ENCODE measurements at regions not wholly inside any gene's neighbourhood (a gene's known extent, or its start where the extent isn't known, plus 50 kb on each side); places are given as distances from the start of the nearest gene placed in this dataset.
"Not testable (repeated sequence)": the region's sequence is repeated elsewhere in the genome, so short reads cannot be mapped to it uniquely, and the experiment has no call there.

DNA sequence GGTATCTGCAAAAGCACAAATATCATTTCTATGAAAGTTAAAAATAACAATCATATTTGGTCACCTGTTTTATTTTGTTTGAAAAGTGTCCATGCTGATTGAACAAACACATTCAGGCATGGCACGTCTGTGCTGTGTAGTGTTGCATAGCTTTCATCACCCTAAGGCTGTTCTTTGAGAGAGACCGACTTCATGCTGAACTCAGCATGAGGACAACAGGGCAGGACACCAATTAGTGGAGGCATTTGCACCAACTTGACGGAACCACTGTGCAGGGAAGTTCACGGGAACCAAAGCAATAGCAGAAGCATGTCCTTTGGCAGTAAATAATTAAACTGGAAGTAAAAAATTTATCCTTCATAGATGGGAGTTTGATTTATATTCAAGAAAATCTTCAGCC is 158.4 kb upstream of the SLC7A11 start:
- DNase-seq (ENCODE audit: low read depth) = peak; percentile 78

DNA sequence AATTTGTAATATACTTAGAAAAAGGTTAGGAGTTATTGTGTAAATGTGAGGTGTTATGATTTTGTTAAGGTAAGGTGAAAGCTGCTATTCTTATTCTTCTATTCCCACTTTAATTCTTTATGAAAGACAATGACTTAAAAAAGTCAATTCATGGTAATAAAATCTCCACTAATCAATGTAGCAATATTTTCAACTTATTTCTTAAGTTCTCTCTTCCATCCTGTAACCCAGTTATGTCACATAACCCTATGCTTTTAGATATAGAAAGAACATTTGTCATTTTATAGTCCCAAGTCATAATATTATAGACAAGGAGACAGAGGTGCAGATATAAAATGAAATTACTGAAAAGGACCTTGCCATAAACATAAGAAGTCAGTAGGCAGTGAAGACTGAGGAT is 157.9 kb upstream of the SLC7A11 start:
- DNase-seq (ENCODE audit: low read depth) = no peak

DNA sequence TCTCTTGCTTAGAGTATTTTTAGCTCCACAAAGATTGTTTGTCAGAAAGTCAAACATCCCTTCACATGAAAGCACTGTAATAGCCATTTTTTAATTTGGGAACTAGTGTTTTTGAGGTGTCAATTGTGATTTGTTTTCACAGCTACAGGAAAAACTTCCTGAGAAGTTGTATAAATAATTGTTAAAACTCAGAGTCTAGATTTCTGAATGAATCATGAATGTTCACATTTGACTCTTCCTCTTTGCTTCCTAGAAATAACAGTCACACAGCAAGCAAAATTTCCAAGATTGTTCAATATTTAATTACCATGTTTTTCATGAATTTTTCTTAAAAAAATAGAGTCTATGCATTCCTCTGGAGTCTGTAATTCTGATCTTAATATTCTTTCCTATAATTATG is 156.9 kb upstream of the SLC7A11 start:
- DNase-seq (ENCODE audit: low read depth) = no peak

DNA sequence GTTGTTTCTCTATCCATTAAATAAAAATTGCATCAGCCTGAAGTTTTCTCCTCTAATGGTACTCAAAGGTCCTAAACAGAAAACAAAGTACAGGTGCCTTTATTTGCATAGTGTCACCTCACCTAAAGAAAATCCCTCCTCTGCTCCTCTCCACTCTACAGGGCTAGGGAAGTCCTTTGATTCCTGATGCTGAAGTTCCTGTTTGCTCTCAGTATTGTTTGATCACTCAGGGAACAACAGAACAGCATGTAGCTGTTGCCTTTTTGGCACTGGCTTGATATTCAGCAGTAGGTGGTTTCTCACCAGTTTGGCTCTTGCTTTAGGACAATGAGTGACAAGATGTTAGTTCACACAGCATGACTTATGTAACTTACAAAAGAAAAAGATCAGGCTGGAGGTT is 156.2 kb upstream of the SLC7A11 start:
- DNase-seq (ENCODE audit: low read depth) = peak; percentile 60

DNA sequence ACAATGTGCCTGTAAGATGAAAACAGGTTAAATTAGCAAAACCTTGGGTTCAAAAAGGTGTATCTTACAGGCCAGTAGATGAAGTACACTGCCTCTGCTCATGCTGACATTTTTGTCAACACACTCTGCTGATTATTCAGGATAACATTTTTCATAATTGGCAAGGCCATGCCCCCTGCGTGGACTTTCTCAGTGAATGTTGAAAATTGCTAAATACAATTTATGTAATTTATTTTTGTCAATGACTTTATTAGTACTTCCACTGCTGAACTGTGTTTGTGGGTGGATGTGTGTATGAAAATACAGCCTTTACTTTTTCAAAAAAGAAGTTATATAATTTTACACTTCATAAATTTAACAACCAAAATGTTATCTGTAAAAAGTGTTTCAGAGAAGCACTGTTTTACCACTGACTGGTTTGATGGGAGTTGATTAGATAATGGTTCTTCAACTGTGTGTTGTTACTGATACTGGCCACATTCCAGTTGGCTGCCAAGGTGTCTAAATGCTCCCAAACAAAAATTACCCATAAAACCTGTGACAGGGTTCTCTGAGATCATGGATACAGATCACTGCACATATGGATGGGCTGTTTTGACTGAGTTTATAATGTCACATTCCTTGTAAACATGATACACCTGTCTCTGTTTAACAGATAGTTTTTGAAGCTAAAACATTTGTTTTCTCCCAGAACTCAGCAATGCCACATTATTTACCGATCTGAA is 151.9 kb upstream of the SLC7A11 start:
- DNase-seq (ENCODE audit: low read depth) = no peak

DNA sequence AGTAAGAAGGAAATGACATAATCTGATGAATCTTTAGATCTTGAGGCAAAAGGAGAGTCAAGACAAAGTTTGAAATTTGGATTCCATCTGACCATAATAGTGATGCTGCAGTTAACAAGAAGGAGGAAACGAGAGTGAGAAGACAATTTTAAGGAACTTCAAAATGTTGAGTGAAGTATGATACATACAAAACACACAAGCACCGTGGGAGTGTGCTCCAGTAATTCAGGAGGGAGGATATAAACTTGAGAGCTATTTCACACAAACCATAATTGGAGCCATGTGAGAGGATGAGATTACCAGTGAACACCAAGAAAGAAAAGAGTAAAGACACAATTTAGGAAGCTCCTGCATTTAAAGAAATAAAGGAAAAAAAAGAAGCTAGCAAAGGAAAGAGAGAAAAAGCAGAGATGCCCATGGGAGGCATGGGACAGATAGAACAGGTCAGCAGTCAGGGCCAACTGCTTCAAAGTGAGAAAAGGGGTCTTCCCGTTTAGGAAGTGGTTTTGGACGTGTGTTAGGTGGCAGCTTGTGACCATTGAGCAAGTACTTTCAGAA is 150.7 kb upstream of the SLC7A11 start:
- no peak for DNase-seq (ENCODE audit: low read depth)

DNA sequence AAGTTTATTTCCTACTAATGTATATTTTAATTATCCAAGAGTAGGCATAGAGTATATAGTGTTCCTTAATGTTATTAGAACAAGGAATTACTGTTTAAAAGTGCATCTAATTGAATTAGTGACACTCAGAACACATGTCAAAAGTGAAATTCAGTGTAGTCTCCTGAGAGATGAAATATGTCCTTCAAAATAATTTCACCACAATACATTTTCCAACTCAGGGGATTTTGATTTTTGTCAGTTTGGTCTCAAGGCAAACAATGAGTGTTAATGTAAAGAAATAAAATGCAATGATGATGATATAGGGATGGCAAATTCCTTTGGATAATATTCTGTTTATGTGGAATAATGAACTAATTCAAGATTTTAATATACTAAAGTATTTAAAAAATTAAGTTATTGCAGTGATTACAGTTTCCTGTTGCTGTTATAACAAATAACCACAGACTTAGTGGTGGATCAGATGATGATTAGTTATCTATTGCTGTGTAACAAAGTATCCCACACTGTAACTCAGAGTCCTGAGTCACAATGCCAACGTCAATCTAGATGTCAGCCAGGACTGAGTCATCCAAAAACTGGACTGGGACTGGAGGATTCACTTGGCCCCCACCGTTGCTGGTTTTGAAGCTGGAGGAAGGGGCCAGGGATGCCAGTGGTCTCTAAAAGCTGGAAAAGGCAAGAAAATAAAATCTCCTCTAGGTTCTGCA is 148.0 kb upstream of the SLC7A11 start:
- DNase-seq (ENCODE audit: low read depth) = peak; percentile 32

DNA sequence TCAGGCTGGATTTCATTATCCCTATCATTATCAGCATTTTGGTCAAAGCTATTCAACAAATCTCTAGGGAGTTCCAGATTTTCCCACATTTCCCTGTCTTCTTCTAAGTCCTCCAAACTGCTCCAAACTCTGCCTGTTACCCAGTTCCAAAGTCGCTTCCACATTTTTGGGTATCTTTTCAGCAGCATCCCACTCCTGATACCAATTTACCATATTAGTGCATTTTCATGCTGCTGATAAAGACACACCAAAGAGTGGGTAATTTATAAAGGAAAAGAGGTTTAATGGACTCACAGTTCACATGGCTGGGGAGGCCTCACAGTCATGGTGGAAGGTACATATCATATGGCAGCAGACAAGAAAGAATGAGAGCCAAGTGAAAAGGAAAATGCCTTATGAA is 132.8 kb upstream of the SLC7A11 start:
- no peak for DNase-seq (ENCODE audit: low read depth)

DNA sequence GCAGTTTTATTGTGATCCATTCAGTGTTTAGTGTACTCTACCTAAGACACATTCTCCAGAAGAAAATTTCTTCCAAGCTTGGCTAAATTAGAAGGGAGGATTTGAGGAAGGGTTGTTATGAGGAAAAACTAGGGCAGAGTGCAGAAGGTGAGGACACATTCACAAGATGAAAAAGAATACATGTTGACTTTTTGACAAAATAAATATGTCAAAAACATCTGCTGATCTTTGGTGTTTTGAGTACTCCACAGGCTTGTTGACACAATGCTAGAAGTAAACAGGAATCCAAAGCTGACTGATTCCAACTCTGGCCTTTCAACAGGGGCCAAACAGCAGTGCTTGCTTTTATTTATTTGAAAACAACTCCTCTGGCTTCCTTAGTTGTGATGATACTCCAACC is 125.8 kb upstream of the SLC7A11 start:
- no peak for DNase-seq (ENCODE audit: low read depth)

DNA sequence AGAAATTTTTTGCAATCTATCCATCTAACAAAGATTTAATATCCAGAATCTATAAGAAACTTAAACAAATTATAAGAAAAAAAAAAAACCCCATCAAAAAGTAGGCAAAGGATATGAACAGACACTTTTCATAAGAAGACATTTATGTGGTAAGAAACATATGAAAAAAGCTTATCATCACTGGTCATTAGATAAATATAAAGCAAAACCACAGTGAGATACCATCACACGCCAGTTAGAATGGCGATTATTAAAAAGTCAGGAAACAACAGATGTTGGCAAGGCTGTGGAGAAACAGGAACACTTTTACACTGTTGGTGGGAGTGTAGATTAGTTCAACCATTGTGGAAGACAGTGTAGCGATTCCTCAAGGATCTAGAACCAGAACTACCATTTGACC is 110.3 kb upstream of the SLC7A11 start:
- DNase-seq (ENCODE audit: low read depth) = not testable (repeated sequence)

DNA sequence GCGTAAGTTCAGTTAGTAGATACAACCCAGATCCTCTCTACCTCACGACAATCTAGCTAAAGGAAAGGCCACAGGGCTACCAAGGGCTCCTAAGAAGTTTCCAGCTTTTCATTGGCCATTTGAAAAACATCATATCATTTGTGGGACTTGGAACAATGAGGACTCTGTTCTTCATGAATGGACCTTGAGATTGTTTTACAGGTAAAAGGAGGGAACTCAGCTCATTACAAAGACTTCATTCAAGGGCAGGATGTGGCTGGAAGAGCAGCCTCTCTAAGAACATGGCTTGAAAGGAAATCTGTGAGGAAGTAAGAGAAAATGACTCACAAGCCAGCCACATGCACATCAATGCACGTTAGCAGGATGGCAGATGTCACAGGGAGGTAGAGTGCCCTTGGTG is 105.9 kb upstream of the SLC7A11 start:
- DNase-seq (ENCODE audit: low read depth) = no peak

DNA sequence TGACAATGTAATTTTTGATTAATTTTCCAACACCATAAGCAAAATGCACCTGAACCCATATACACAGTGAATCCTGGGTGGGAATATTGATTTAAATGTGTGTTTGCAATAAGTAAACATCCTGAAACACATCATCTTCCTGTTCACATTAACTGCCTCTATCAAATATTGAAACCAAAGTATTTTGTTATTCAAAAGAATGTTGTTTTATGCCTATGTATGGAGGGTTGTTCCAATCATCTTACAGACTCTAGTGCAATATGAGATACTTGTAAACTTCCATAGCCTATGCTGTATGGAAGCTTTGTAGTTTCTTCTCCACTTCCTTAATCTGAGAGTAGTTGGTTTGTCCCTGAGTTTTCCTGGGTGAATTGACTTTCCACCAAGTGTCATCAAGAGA is 105.4 kb upstream of the SLC7A11 start:
- no peak for DNase-seq (ENCODE audit: low read depth)

DNA sequence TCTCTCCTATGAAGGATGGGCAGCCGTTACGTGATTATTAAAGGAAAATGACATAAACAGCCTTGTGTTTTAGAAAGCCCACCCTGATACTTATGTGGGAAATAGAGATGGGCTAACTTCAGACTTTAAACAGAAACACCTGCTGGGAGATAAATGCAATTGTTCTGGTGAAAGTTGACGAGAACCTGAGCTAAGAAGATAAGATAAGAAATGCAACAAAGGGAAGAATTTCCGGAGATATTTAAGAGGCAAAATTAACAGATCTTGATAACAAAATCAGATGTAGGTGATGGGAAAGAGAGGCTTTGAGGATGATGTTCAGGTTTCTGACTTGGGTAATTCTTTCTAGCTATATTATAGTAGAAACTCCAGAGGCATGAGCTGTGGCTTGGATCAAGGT is 102.7 kb upstream of the SLC7A11 start:
- DNase-seq (ENCODE audit: low read depth) = no peak

DNA sequence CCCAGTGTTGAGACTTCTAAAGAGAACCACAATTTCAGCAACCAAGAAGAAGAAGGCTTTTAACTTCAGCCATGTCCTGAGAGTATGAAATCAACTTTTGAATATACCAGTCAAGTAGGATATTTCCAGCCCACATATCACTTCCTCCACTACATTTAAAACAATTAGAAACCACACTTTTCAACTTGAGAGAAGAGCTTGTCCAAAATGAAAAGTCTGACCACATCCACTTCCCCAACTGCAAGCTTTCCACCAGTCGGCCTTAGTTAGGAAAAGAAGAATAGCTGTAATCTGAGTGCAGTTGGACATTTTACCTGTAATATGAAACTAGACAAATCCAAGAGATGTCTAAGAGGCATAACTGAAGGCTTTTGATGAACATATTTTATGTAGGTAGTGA is 101.9 kb upstream of the SLC7A11 start:
- DNase-seq (ENCODE audit: low read depth) = no peak

DNA sequence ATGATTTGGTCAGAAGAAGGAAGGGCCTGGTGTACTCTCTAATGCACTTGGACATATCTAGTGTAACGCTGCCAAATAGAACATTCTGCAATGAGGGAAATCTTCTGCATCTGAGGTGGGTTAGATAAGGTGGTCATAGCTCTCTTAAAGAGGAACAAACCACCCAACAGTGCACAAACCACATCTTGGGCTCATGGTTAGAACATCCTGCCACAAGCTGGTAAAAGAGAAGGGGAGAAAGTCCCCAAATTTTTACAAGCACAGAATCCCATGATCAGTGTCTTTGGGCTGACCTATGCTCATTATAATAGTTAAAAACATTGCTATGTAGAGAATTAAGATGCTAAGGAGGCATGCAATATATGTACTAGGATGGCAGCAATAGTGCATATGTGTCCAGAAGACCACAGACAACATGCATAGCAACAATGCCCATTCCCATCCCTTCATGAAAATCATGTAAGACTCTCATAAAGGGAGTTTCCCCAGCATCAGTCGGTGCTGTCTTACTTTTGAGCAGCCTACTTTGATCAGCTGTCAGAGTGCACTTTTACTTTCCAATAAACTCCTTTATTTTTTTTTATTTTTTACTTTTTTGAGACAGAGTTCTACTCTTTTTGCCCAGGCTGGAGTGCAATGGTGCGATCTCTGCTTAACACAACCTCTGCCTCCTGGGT is 99.7 kb upstream of the SLC7A11 start:
- DNase-seq (ENCODE audit: low read depth) = no peak

DNA sequence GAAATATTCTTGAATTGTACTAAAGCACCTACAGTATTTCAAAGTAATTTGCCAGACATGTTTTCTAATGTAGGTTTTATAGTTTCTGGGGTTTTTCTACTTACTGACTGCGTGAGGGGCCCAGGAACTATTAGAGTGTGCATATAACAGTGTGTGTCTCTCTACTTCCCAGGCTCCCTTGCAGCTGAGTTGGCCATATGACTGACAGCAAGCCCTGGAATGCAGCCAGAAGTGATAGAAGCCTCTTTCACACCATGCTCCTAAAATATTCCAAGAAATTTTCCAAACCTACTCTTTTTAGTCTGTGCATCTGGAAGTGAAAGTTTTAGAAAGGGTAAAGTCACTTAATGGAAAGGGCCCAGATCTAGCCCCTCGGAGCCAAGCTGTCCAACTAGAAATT is 96.7 kb upstream of the SLC7A11 start:
- no peak for DNase-seq (ENCODE audit: low read depth)

DNA sequence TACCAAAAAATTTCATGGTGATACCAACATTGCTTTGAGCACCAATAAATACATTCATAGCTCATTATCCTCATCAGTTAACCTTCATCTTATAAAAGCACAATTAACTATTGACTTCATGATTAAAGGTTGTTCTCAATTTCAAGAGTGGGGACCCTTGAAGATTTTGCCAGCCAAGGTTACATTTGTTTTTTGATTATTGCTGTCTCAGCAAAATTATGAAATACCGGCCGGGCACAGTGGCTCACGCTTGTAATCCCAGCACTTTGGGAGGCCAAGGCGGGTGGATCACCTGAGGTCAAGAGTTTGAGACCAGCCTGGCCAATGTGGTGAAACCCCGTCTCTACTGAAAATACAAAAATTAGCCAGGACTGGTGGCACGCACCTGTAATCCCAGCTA is 96.1 kb upstream of the SLC7A11 start:
- DNase-seq (ENCODE audit: low read depth) = not testable (repeated sequence)

DNA sequence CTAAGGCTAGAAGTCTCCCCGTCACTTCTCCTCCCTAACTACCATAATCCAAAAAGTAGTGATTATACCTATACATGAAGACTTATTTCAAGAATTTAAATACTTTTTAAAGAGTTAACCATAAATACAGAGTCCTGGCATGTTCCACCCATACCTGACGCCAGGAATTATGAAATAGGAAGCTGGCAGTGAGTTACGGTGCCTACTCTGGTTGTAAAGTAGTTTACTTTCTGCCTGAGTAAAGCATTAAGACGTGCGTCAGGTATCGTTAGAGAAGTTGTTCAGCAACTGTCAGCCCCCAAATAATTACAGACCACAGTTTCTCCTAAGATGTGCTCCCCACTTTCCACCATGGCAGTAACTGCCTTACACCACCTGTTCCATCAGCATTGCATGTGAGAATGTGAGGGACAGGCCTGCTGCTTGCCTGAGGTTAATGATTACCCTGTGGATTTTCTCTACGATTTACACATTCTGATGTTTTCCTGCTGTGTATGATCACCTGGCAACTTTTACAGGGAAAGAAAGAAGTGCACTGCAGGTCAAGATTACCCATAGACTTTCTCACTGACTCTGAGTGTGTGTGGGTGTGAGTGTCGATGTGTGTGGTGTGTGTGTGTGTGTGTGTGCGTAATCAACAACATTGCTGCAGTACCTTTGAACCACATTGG is 92.3 kb upstream of the SLC7A11 start:
- DNase-seq (ENCODE audit: low read depth) = peak; percentile 97

DNA sequence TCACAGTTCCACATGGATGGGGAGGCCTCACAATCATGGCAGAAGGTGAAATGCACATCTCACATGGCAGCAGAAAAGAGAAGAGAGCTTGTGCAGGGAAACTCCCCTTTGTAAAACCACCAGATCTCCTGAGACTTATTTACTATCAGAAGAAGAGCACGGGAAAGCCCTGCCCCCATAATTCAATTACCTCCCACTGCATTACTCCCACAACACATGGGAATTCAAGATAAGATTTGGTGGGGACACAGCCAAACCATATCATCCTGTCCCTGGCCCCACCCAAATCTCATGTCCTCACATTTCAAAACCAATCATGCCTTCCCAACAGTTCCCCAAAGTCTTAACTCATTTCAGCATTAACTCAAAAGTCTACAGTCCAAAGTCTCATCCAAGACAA is 90.3 kb upstream of the SLC7A11 start:
- DNase-seq (ENCODE audit: low read depth) = not testable (repeated sequence)

DNA sequence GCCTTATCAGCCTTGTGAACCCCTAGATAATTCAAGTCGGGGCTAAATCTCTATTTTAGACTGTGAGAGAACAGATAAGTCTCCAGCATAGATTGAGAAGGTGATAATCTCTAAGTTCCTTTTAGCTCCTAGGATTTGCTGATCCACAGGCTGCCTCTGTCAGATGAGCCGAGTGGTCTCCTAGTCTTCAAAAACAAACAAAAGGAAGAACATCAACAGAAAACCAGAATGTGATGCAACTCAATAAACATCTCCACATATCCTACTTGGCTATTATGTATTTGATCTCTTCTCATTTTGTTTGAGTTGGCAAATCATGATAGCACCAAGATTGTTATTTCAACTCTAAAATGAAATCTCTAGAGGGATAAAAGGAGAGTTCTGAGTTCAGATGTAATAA is 88.4 kb upstream of the SLC7A11 start:
- no peak for DNase-seq (ENCODE audit: low read depth)

DNA sequence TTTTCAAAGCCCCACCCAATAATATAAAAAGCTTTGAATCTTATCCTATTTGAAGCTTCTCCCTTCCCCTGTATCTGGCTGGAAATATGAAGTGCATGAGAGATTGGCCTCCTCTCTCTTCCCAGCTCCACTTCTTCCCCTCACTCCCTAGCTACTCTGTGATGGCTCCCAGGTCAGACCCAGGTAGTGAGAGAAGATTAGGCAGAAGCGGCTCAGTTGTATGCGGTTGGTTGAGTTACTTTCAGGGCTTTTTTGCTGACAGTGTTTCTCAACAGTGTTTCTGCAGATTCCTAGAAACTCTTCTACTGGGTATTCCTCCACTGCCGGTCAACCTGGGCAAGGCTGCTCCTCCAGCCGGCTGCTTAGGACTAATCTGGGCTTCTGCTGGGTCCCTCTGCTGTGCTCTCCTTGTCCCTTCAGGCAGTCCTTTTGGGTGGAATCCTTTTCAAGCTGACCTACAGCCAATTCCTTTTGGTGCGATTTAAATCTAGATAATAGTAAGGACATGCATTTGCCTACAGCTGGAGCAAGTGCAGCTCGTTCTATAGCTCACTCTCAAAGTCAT is 87.4 kb upstream of the SLC7A11 start:
- no peak for DNase-seq (ENCODE audit: low read depth)

DNA sequence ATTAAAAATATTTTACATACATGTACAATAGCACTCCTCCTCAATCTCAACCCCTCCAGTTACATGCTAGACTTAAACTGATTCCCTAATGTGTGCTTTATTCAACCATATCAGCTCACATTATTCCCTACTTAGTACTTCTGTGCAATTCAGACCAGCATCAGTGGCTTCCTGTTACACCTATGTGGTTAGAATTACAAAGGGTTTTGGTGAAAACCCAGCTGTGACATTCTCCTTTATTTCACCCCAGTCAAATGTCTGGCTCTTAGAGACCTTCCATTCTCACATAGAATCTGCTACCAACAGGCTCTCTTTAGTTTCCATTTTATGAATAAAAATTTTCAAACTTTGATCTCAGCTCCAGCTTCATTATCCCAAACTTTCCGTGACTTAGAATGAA is 85.2 kb upstream of the SLC7A11 start:
- no peak for DNase-seq (ENCODE audit: low read depth)

Data from renal cortical epithelial cell (primary cell).